K562 (cell line): ENCODE measurements at regions not wholly inside any gene's neighbourhood (a gene's known extent, or its start where the extent isn't known, plus 50 kb on each side); places are given as distances from the start of the nearest gene placed in this dataset.

Experiments
- ATAC-seq: fragments of 200-7000 bp; cut with Tn5 transposase; 3 replicates; pipeline ENCODE4 v1.9.1; 2020; ENCODE audit warnings: moderate library complexity
- BruUV-seq: library from RNA; stranded (reverse); fragments of 400-500 nt; replicated peaks from 2 replicates; lab custom pipeline; 2021; lab: Mats Ljungman, UMichigan
- CTCF ChIA-PET: fragments of 300-600 bp; formaldehyde crosslinking; extraction: SDS; loops from one replicate; lab custom pipeline; 2021; ENCODE audit warnings: low intra/inter-chr PET ratio; lab: Yijun Ruan, JAX
- POLR2A ChIA-PET: fragments of 300-600, 350-650 bp; sonication (Branson Sonifier 250); formaldehyde crosslinking; extraction: SDS; loops from one replicate; lab custom pipeline; 2021; ENCODE audit warnings: antibody characterized with exemption, inconsistent platforms; lab: Yijun Ruan, JAX
- DNase-seq, 4 experiments: peaks; one replicate each; pipeline versions ENCODE4 v3.0.0 to v3.0.0-alpha.2; 2011 to 2018; ENCODE audit warnings: low spot score in 3 of 4, mixed read lengths in 3 of 4; ENCODE audit errors: extremely low read depth in 1 of 4
- FAIRE-seq: peaks from 2 replicates; lab custom pipeline; 2011; peaks lifted over from hg19 to GRCh38; lab: Jason Lieb, UNC
- H2AFZ ChIP-seq: 2 replicates; pipeline ENCODE4 v1.6.0; 2011; ENCODE audit warnings: low read depth, low read length, control low read depth, inconsistent platforms
- H3K27ac ChIP-seq: fragments of 200-600 bp; 3 replicates; pipeline ENCODE4 v1.8.0; 2011; ENCODE audit warnings: low read depth, mild to moderate bottlenecking, control low read depth, inconsistent platforms, low read length, moderate library complexity, mixed read lengths; ENCODE audit errors: extremely low read depth
- H3K27me3 ChIP-seq, 2 experiments: fragments of 300-600 bp in 1 of 2; 2 replicates in 1 of 2; 3 replicates in 1 of 2; pipeline versions ENCODE4 v1.6.0 to v1.8.0; 2011; ENCODE audit warnings: inconsistent platforms in 2 of 2, low read length in 2 of 2, mild to moderate bottlenecking in 1 of 2, mixed read lengths in 1 of 2, moderate library complexity in 1 of 2; ENCODE audit not compliant: control insufficient read depth in 2 of 2, insufficient read depth in 2 of 2
- H3K36me3 ChIP-seq: fragments of 300-600 bp; 3 replicates; pipeline ENCODE4 v1.8.0; 2011; ENCODE audit warnings: mild to moderate bottlenecking, low read length, inconsistent platforms; ENCODE audit not compliant: control insufficient read depth, insufficient read depth
- H3K4me1 ChIP-seq, 2 experiments: fragments of 200-600 bp in 1 of 2; replicated peaks in 1 of 2; 2 replicates in 1 of 2; 3 replicates in 1 of 2; pipeline versions ENCODE4 v1.5.1 to v1.8.0; 2011; ENCODE audit warnings: inconsistent platforms in 2 of 2, low read length in 2 of 2, mild to moderate bottlenecking in 1 of 2, mixed read lengths in 1 of 2, moderate library complexity in 1 of 2; ENCODE audit not compliant: control insufficient read depth in 2 of 2, insufficient read depth in 2 of 2
- H3K4me2 ChIP-seq: 2 replicates; pipeline ENCODE4 v1.6.1; 2011; ENCODE audit warnings: low read length, control low read depth, inconsistent platforms, mixed read lengths; ENCODE audit not compliant: insufficient read depth
- H3K4me3 ChIP-seq: fragments of 200-600 bp; sonication (generic), shearing (Covaris generic); 2 replicates; pipeline ENCODE4 v1.5.1; 2016; ENCODE audit warnings: control low read depth, inconsistent platforms
- H3K79me2 ChIP-seq: fragments of 200-600 bp; 3 replicates; pipeline ENCODE4 v1.8.0; 2011; ENCODE audit warnings: low read length, inconsistent platforms; ENCODE audit not compliant: control insufficient read depth, insufficient read depth
- H3K9ac ChIP-seq, 2 experiments: 2 replicates each; pipeline versions ENCODE4 v1.6.0 to v1.6.1; 2011; ENCODE audit warnings: low read depth in 2 of 2, low read length in 2 of 2, control low read depth in 1 of 2, inconsistent platforms in 1 of 2, mild to moderate bottlenecking in 1 of 2, mixed read lengths in 1 of 2; ENCODE audit not compliant: insufficient read depth in 1 of 2
- H3K9me1 ChIP-seq: one replicate; pipeline ENCODE4 v1.6.0; 2011; ENCODE audit warnings: inconsistent platforms, mild to moderate bottlenecking, low read length, moderate library complexity; ENCODE audit not compliant: control insufficient read depth, insufficient read depth
- H3K9me3 ChIP-seq: replicated peaks from 2 replicates; pipeline ENCODE4 v1.5.1; 2011; ENCODE audit warnings: low read depth, low read length, inconsistent platforms; ENCODE audit not compliant: control insufficient read depth, insufficient read depth
- H4K20me1 ChIP-seq: replicated peaks from 2 replicates; pipeline ENCODE4 v1.6.1; 2011; ENCODE audit warnings: low read length, inconsistent platforms, mixed read lengths; ENCODE audit not compliant: control insufficient read depth, insufficient read depth
- L3MBTL2 ChIP-seq: fragments of 450-650 bp; IDR thresholded peaks from 2 replicates; pipeline ENCODE4 v1.6.1; 2016; ENCODE audit warnings: mild to moderate bottlenecking, moderate library complexity
- NFE2 ChIP-seq: IDR thresholded peaks from 2 replicates; pipeline ENCODE4 v1.6.1; 2014; ENCODE audit warnings: antibody characterized with exemption, low read depth
- NR2C2 ChIP-seq, 2 experiments: fragments of 200-800 bp in 1 of 2; sonication (Bioruptor generic) in 1 of 2; sonication (generic) in 1 of 2; formaldehyde crosslinking in 1 of 2; IDR thresholded peaks; 2 replicates each; pipeline versions ENCODE4 v1.6.1 to v1.8.0; 2016 to 2022; ENCODE audit warnings: mild to moderate bottlenecking in 1 of 2, missing compliant biosample characterization in 1 of 2, missing genetic modification characterization in 1 of 2, missing genetic modification reagents in 1 of 2
- NR2F6 ChIP-seq: fragments of 450-650 bp; formaldehyde crosslinking; IDR thresholded peaks from 2 replicates; pipeline ENCODE4 v1.4.0; 2020; ENCODE audit warnings: mild to moderate bottlenecking
- PTBP1 ChIP-seq: fragments of 200-400 bp; formaldehyde crosslinking; IDR thresholded peaks from 2 replicates; pipeline ENCODE4 v1.6.1; 2017; ENCODE audit warnings: low read depth, low read length
- RAD51 ChIP-seq: fragments of 450-650 bp; IDR thresholded peaks from 2 replicates; pipeline ENCODE4 v1.7.1; 2016; ENCODE audit warnings: low read depth, mild to moderate bottlenecking, borderline replicate concordance
- RBM34 ChIP-seq: fragments of 200-400 bp; formaldehyde crosslinking; IDR thresholded peaks from 2 replicates; pipeline ENCODE4 v1.6.1; 2018; ENCODE audit warnings: low read length, borderline replicate concordance; ENCODE audit not compliant: insufficient read depth
- SAP30 ChIP-seq: fragments of 200-600 bp; sonication (generic); IDR thresholded peaks from 2 replicates; pipeline ENCODE4 v1.6.1; 2012; ENCODE audit warnings: borderline replicate concordance, low read depth, mild to moderate bottlenecking, moderate library complexity, low read length, control low read depth, inconsistent platforms; ENCODE audit not compliant: insufficient read depth, poor library complexity, severe bottlenecking
- USF2 ChIP-seq: sonication (generic); formaldehyde crosslinking; IDR thresholded peaks from 2 replicates; pipeline ENCODE4 v1.5.0; 2020; ENCODE audit warnings: missing genetic modification reagents
- ZNF408 ChIP-seq: fragments of 250-450 bp; sonication (Bioruptor Pico); IDR thresholded peaks from 2 replicates; pipeline ENCODE4 v1.4.0; 2020; ENCODE audit warnings: low read depth, mild to moderate bottlenecking, moderate library complexity
- ZNF584 ChIP-seq: fragments of 200-800 bp; sonication (Bioruptor generic); IDR thresholded peaks from 2 replicates; pipeline ENCODE4 v1.6.1; 2016; ENCODE audit warnings: low read depth, mild to moderate bottlenecking, missing genetic modification characterization, missing compliant biosample characterization
- whole genome bisulfite sequencing: fragments of 100-300 bp; shearing (Covaris generic); methylation state at CpG from one replicate; pipeline ENCODE4 v1.1.6; 2016; ENCODE audit warnings: low coverage, mixed read lengths; ENCODE audit not compliant: insufficient coverage; ENCODE audit errors: missing lambda C conversion rate; 5-methylcytosine and 5-hydroxymethylcytosine counted together
- in situ Hi-C: fragments of 300-500 bp; cut with MboI; formaldehyde crosslinking; loops from 4 replicates; pipeline ENCODE4 v1.15.0; 2018; ENCODE audit warnings: inconsistent platforms, mixed read lengths
- intact Hi-C: fragments of 100-400 bp; cut with micrococcal nuclease; formaldehyde crosslinking; loops from 2 replicates; pipeline ENCODE4 v1.14.2; 2022
- TF ChIP-seq, protein P1 (sequence below): sonication (generic); formaldehyde crosslinking; IDR thresholded peaks from 2 replicates; pipeline ENCODE4 v1.8.0; 2022; ENCODE audit warnings: mild to moderate bottlenecking, missing genetic modification reagents

DNA sequence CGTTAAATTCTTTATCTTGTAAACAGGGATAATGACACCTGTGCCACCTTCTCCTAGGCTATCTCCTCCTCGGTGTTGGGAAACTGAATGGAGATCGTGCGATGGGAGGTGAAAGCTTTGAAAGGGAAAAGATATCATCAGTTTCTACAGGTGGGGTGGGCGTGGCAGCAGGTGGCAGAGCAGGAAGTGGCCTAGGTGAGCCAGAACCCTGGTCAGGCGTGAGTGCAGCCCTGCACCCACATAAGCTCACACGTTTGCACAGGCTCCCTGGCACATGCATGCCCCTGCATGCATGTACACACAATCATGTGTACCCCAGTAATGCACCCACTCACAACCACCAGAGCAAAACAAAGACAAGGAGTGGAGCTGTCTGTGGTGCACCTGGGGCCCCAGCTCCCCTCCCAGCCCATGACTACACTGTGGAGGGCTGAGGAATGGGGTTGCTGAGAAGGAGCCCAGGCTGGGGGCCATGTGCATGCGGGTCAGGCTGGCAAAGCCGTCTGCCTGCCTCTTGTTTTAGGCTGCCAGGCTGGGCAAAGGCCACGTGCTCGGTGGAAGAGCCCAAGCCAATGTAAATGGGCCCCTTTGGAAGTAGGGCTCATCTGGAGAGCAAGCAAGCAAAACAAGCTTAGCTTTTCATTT is 61.5 kb downstream of the TFAP2C start (continued):
- TF ChIP-seq, protein P1, sequence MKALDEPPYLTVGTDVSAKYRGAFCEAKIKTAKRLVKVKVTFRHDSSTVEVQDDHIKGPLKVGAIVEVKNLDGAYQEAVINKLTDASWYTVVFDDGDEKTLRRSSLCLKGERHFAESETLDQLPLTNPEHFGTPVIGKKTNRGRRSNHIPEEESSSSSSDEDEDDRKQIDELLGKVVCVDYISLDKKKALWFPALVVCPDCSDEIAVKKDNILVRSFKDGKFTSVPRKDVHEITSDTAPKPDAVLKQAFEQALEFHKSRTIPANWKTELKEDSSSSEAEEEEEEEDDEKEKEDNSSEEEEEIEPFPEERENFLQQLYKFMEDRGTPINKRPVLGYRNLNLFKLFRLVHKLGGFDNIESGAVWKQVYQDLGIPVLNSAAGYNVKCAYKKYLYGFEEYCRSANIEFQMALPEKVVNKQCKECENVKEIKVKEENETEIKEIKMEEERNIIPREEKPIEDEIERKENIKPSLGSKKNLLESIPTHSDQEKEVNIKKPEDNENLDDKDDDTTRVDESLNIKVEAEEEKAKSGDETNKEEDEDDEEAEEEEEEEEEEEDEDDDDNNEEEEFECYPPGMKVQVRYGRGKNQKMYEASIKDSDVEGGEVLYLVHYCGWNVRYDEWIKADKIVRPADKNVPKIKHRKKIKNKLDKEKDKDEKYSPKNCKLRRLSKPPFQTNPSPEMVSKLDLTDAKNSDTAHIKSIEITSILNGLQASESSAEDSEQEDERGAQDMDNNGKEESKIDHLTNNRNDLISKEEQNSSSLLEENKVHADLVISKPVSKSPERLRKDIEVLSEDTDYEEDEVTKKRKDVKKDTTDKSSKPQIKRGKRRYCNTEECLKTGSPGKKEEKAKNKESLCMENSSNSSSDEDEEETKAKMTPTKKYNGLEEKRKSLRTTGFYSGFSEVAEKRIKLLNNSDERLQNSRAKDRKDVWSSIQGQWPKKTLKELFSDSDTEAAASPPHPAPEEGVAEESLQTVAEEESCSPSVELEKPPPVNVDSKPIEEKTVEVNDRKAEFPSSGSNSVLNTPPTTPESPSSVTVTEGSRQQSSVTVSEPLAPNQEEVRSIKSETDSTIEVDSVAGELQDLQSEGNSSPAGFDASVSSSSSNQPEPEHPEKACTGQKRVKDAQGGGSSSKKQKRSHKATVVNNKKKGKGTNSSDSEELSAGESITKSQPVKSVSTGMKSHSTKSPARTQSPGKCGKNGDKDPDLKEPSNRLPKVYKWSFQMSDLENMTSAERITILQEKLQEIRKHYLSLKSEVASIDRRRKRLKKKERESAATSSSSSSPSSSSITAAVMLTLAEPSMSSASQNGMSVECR (CRISPR knock-in tag): no peak
- TF ChIP-seq ZNF584 (CRISPR knock-in tag): no peak
- TF ChIP-seq, all 486 proteins: peak for 0

DNA sequence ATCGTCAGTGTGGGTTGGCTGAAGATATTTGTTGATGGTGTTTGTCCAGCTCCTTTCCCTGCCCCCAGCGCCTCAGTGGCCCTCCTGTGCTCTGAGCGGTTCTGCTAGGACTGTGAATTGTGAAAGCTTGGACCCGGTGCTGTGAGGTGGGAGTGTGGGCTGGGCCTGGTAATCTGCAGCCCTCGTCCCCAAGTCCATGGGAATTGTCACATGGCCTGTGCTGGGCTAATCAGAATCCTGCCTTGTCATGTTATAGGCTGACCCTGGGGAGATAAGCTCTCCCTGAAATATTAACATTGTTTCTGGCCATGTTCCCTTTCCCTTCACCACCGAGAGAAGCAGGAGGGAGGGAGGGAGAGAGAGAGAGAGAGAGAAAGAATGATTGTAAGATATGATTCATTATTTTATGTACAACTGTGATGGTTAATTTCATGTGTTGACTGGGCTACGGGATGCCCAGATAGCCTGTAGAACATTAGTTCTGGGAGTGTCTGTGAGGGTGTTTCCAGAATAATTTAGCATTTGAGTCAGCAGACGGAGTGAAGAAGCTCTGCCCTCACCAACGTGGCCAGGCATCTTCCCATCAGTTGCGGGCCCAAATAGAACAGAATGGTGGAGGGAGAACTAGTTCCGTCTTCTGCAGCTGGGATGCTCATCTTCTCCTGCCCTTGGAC is 62.4 kb downstream of the TFAP2C start:
- Histone ChIP-seq H3K27ac (no peak overlapping the region), H3K4me3 (no peak overlapping the region), H3K9ac (no peak overlapping the region), H3K27me3 (peaks cover 4 to 46% of the 10 kb centered on the region in 2 experiments), H3K9me1 (no peaks in the 10 kb centered on the region), H3K4me1 (no peaks in the 10 kb centered on the region), H2AFZ (no peak overlapping the region), H4K20me1 (no peaks in the 10 kb centered on the region), H3K79me2 (no peaks in the 10 kb centered on the region), H3K9me3 (no peaks in the 10 kb centered on the region), H3K4me2 (no peak overlapping the region), H3K36me3 (no peaks in the 10 kb centered on the region)
- intact Hi-C loops (no loop called here), in situ Hi-C loops (no loop called here)
- ATAC-seq (peak; percentile 61; the same call in 2 of the 3 replicates), DNase-seq (peak in 2 of 4 experiments; percentile 11 to 22), FAIRE-seq (no peak)
- CTCF ChIA-PET: no interaction called here
- BruUV-seq: no TSS peak
- POLR2A ChIA-PET: interaction anchor here (0.7 to 0.9 kb wide), 2 partner anchors 22 to 29 kb away, joined by 3 to 4 read pairs; no protein-coding TSS in a partner anchor
- WGBS: 4% methylated on average over 10 of the region's 11 CpGs
- TF ChIP-seq ZNF408 (no peak), NR2F6 (no peak), PTBP1 (no peak), NFE2 (peak; percentile 44; the same call in 1 of the 2 replicates), RAD51 (peak; percentile 23; the same call in 1 of the 2 replicates), RBM34 (no peak), USF2 (CRISPR knock-in tag) (peak; percentile 41; the same call in 1 of the 2 replicates), NR2C2 (CRISPR knock-in tag; IDR thresholded peaks at IDR 0.05) (no peak), NR2C2 (tag; IDR thresholded peaks at IDR 0.05) (no peak), SAP30 (no peak), L3MBTL2 (peak; percentile 67)
